ENCODE measurements at regions not wholly inside any gene's neighbourhood (a gene's known extent, or its start where the extent isn't known, plus 50 kb on each side); places are given as distances from the start of the nearest gene placed in this dataset.

DNA sequence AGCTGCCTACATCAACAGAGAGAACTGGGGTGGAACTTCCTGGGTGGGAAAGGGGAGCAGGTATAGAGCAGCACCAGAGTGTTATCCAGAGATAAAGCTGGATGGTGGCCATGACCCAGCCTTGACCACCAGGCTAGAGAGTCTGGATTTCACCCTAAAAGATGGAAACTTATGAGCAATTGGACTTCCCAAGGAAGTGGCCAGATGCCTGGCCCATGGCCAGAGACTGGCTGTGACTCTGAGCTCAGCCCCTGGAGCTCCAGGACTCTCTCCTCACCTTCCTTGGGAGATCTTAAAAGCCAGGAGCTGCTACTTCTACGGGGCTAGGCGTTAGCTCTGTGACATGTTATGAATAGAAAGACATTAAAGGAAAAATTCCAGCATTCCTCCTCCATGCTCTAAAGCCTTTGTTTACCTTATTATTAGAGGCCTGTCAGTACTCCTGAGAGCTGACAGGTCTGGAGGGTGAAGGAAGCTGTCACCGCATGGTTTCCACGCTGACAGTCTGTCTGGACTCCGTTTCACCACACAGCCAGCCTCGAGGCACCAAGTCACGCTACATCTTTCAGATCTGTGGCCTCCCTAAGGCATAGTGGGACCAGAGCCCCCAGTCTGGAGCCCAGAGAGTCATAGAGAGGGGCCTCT lies 260.0 kb upstream of the SIX2 start:
- TF ChIP-seq, protein P1, sequence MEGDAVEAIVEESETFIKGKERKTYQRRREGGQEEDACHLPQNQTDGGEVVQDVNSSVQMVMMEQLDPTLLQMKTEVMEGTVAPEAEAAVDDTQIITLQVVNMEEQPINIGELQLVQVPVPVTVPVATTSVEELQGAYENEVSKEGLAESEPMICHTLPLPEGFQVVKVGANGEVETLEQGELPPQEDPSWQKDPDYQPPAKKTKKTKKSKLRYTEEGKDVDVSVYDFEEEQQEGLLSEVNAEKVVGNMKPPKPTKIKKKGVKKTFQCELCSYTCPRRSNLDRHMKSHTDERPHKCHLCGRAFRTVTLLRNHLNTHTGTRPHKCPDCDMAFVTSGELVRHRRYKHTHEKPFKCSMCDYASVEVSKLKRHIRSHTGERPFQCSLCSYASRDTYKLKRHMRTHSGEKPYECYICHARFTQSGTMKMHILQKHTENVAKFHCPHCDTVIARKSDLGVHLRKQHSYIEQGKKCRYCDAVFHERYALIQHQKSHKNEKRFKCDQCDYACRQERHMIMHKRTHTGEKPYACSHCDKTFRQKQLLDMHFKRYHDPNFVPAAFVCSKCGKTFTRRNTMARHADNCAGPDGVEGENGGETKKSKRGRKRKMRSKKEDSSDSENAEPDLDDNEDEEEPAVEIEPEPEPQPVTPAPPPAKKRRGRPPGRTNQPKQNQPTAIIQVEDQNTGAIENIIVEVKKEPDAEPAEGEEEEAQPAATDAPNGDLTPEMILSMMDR (conservative IDR thresholded peaks at IDR 0.05; ENCODE audit: low read depth, low read length) = no peak
- no peak for TF ChIP-seq EZH2 (IDR thresholded peaks at IDR 0.05; ENCODE audit: borderline replicate concordance, low read depth, low read length, poor library complexity, severe bottlenecking)

Measured in A673 (cell line).